HepG2 (cell line): ENCODE measurements at regions not wholly inside any gene's neighbourhood (a gene's known extent, or its start where the extent isn't known, plus 50 kb on each side); places are given as distances from the start of the nearest gene placed in this dataset.

Source experiments
- ARHGAP35 ChIP-seq: sonication (generic); formaldehyde crosslinking; IDR thresholded peaks from 2 replicates; pipeline ENCODE4 v1.9.0; 2022; ENCODE audit warnings: mild to moderate bottlenecking, inconsistent platforms, moderate library complexity, missing genetic modification reagents, borderline replicate concordance
- ARNT ChIP-seq: fragments of 450-650 bp; IDR thresholded peaks from 2 replicates; pipeline ENCODE4 v1.6.1; 2017
- GFI1 ChIP-seq: sonication (generic); formaldehyde crosslinking; IDR thresholded peaks from 2 replicates; pipeline ENCODE4 v1.5.0; 2020; ENCODE audit warnings: missing genetic modification reagents, mild to moderate bottlenecking, borderline replicate concordance
- KDM4B ChIP-seq: sonication (generic); formaldehyde crosslinking; IDR thresholded peaks from 2 replicates; pipeline ENCODE4 v1.4.0; 2020; ENCODE audit warnings: missing genetic modification reagents
- MED8 ChIP-seq: sonication (generic); formaldehyde crosslinking; IDR thresholded peaks from 2 replicates; pipeline ENCODE4 v1.8.1; 2023; ENCODE audit warnings: mild to moderate bottlenecking, missing genetic modification reagents; ENCODE audit not compliant: insufficient replicate concordance
- NR2F1 ChIP-seq, 2 experiments: fragments of 450-650 bp in 1 of 2; formaldehyde crosslinking in 1 of 2; IDR thresholded peaks; 2 replicates each; pipeline versions ENCODE4 v1.5.0 to v1.6.1; 2016 to 2020; ENCODE audit warnings: mild to moderate bottlenecking in 1 of 2, missing compliant biosample characterization in 1 of 2, missing genetic modification reagents in 1 of 2, moderate library complexity in 1 of 2
- PAWR ChIP-seq: sonication (generic); formaldehyde crosslinking; IDR thresholded peaks from 2 replicates; pipeline ENCODE4 v1.4.0; 2020; ENCODE audit warnings: missing genetic modification reagents, mild to moderate bottlenecking, borderline replicate concordance
- ZNF772 ChIP-seq: sonication (generic); formaldehyde crosslinking; IDR thresholded peaks from 2 replicates; pipeline ENCODE4 v1.5.0; 2020; ENCODE audit warnings: mild to moderate bottlenecking, missing genetic modification reagents
- TF ChIP-seq, protein P1 (sequence below): sonication (generic); formaldehyde crosslinking; IDR thresholded peaks from 2 replicates; pipeline ENCODE4 v1.5.1; 2020; ENCODE audit warnings: mild to moderate bottlenecking, missing genetic modification reagents, borderline replicate concordance
- TF ChIP-seq, protein P2 (sequence below): sonication (generic); formaldehyde crosslinking; IDR thresholded peaks from 2 replicates; pipeline ENCODE4 v1.9.0; 2021; ENCODE audit warnings: missing genetic modification reagents, borderline replicate concordance

DNA sequence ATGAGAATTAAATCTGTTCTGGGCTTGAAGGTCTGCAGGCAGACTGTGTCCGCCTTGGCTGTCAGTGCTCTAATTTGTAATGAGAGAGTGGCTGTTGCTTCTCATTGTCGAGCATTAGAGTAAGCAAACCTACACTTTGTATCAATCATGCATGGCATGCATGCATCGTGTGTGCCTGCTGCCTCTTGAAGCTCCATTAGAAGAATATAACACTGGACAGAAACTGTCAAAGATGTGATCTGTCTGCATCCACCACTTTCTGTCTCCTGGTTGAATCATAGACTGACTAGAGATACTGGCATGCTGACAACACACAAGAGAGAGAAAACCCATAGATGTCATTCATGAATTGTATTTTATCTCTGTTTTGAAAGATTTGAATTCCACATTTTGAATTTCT lies 275.0 kb upstream of the NXPH2 start (continued):
- TF ChIP-seq, protein P1, sequence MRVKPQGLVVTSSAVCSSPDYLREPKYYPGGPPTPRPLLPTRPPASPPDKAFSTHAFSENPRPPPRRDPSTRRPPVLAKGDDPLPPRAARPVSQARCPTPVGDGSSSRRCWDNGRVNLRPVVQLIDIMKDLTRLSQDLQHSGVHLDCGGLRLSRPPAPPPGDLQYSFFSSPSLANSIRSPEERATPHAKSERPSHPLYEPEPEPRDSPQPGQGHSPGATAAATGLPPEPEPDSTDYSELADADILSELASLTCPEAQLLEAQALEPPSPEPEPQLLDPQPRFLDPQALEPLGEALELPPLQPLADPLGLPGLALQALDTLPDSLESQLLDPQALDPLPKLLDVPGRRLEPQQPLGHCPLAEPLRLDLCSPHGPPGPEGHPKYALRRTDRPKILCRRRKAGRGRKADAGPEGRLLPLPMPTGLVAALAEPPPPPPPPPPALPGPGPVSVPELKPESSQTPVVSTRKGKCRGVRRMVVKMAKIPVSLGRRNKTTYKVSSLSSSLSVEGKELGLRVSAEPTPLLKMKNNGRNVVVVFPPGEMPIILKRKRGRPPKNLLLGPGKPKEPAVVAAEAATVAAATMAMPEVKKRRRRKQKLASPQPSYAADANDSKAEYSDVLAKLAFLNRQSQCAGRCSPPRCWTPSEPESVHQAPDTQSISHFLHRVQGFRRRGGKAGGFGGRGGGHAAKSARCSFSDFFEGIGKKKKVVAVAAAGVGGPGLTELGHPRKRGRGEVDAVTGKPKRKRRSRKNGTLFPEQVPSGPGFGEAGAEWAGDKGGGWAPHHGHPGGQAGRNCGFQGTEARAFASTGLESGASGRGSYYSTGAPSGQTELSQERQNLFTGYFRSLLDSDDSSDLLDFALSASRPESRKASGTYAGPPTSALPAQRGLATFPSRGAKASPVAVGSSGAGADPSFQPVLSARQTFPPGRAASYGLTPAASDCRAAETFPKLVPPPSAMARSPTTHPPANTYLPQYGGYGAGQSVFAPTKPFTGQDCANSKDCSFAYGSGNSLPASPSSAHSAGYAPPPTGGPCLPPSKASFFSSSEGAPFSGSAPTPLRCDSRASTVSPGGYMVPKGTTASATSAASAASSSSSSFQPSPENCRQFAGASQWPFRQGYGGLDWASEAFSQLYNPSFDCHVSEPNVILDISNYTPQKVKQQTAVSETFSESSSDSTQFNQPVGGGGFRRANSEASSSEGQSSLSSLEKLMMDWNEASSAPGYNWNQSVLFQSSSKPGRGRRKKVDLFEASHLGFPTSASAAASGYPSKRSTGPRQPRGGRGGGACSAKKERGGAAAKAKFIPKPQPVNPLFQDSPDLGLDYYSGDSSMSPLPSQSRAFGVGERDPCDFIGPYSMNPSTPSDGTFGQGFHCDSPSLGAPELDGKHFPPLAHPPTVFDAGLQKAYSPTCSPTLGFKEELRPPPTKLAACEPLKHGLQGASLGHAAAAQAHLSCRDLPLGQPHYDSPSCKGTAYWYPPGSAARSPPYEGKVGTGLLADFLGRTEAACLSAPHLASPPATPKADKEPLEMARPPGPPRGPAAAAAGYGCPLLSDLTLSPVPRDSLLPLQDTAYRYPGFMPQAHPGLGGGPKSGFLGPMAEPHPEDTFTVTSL: no peak
- TF ChIP-seq KDM4B (CRISPR knock-in tag): no peak
- no peak for TF ChIP-seq ARNT
- no peak for TF ChIP-seq PAWR (CRISPR knock-in tag)
- TF ChIP-seq NR2F1 (CRISPR knock-in tag; IDR thresholded peaks at IDR 0.05): no peak
- no peak for TF ChIP-seq MED8 (CRISPR knock-in tag)
- TF ChIP-seq, protein P2, sequence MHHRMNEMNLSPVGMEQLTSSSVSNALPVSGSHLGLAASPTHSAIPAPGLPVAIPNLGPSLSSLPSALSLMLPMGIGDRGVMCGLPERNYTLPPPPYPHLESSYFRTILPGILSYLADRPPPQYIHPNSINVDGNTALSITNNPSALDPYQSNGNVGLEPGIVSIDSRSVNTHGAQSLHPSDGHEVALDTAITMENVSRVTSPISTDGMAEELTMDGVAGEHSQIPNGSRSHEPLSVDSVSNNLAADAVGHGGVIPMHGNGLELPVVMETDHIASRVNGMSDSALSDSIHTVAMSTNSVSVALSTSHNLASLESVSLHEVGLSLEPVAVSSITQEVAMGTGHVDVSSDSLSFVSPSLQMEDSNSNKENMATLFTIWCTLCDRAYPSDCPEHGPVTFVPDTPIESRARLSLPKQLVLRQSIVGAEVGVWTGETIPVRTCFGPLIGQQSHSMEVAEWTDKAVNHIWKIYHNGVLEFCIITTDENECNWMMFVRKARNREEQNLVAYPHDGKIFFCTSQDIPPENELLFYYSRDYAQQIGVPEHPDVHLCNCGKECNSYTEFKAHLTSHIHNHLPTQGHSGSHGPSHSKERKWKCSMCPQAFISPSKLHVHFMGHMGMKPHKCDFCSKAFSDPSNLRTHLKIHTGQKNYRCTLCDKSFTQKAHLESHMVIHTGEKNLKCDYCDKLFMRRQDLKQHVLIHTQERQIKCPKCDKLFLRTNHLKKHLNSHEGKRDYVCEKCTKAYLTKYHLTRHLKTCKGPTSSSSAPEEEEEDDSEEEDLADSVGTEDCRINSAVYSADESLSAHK: no peak
- no peak for TF ChIP-seq ZNF772 (CRISPR knock-in tag)
- no peak for TF ChIP-seq GFI1
- no peak for TF ChIP-seq ARHGAP35
- TF ChIP-seq, all 625 proteins: peak for 0
